Upper lobe of right lung (tissue), 1 donor: ENCODE measurements at regions not wholly inside any gene's neighbourhood (a gene's known extent, or its start where the extent isn't known, plus 50 kb on each side); places are given as distances from the start of the nearest gene placed in this dataset.

Experiments used
- ATAC-seq: fragments of 200-7000 bp; cut with Tn5 transposase; one replicate; pipeline ENCODE4 v1.9.1; 2020; ENCODE audit warnings: mild to moderate bottlenecking, moderate library complexity
- DNase-seq: peaks from one replicate; pipeline ENCODE4 v3.0.0-alpha.2; 2020
- H3K27ac ChIP-seq: fragments of 200-600 bp; one replicate; pipeline ENCODE4 v1.8.0; 2022
- H3K27me3 ChIP-seq: fragments of 200-600 bp; one replicate; pipeline ENCODE4 v1.8.0; 2022; ENCODE audit warnings: mild to moderate bottlenecking
- H3K36me3 ChIP-seq: fragments of 200-600 bp; one replicate; pipeline ENCODE4 v1.8.0; 2022
- H3K4me1 ChIP-seq: fragments of 200-600 bp; one replicate; pipeline ENCODE4 v1.8.0; 2022
- H3K4me3 ChIP-seq: fragments of 200-600 bp; one replicate; pipeline ENCODE4 v1.8.0; 2022; ENCODE audit warnings: mild to moderate bottlenecking
- H3K9me3 ChIP-seq: fragments of 200-600 bp; one replicate; pipeline ENCODE4 v1.8.0; 2022
- intact Hi-C: fragments of 100-400 bp; cut with DNase I; formaldehyde crosslinking; loops from one replicate; pipeline ENCODE4 v1.11.0; 2022
- TF ChIP-seq, protein P1 (sequence below): fragments of 200-600 bp; IDR thresholded peaks from one replicate; pipeline ENCODE4 v1.8.0; 2022; ENCODE audit warnings: antibody characterized with exemption
- donor health status: DM: no; HTN: yes; CAD: no; lungs with severe emphysema.

DNA sequence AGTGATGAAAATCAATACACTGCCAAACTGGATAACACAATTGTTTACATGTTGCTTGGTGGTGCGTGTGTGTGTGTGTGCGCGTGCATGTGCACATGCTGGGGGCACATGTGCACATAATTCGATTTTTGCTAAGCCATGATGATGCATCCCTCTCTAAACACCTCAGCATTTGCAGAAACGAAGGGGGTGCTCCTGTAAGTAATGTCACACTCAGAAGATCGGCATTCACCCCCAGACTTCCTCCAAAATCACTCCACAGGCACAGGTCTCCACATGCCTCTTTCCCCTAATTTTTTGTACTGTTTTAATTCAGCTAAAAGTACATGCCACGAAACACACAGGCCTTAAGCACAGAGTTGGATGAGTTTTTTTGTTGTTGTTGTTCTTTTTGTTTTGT lies 341.5 kb downstream of the SHANK2 start:
- Histone ChIP-seq H3K9me3 (no peaks in the 10 kb centered on the region), H3K36me3 (no peaks in the 10 kb centered on the region), H3K27ac (no peak overlapping the region), H3K4me3 (no peak overlapping the region), H3K27me3 (no peaks in the 10 kb centered on the region), H3K4me1 (no peaks in the 10 kb centered on the region)
- ATAC-seq (no peak), DNase-seq (peak; percentile 22)
- TF ChIP-seq, protein P1, sequence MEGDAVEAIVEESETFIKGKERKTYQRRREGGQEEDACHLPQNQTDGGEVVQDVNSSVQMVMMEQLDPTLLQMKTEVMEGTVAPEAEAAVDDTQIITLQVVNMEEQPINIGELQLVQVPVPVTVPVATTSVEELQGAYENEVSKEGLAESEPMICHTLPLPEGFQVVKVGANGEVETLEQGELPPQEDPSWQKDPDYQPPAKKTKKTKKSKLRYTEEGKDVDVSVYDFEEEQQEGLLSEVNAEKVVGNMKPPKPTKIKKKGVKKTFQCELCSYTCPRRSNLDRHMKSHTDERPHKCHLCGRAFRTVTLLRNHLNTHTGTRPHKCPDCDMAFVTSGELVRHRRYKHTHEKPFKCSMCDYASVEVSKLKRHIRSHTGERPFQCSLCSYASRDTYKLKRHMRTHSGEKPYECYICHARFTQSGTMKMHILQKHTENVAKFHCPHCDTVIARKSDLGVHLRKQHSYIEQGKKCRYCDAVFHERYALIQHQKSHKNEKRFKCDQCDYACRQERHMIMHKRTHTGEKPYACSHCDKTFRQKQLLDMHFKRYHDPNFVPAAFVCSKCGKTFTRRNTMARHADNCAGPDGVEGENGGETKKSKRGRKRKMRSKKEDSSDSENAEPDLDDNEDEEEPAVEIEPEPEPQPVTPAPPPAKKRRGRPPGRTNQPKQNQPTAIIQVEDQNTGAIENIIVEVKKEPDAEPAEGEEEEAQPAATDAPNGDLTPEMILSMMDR = no peak
- intact Hi-C loops = no loop called here

DNA sequence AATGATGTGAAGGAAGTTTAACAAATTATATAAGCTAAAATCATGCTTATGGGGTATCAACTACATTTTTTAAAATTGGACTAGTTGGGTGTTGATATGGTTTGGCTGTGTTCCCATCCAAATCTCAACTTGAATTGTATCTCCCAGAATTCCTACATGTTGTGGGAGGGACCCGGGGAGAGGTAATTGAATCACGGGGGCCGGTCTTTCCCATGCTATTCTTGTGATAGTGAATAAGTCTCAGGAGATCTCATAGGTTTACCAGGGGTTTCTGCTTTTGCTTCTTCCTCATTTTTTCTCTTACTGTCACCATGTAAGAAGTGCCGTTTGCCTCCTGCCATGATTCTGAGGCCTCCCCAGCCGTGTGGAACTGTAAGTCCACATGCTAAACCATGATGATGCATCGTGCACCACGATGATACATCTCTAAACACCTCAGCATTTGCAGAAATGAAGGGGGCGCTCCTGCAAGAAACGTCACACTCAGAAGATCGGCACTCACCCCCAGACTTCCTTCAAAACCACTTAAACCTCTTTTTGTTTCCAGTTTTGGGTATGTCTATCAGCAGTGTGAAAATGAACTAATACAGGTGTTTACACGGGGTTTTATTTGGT lies 340.0 kb downstream of the SHANK2 start:
- Histone ChIP-seq H3K36me3 (no peaks in the 10 kb centered on the region), H3K4me3 (no peak overlapping the region), H3K9me3 (no peaks in the 10 kb centered on the region), H3K27ac (no peak overlapping the region), H3K4me1 (no peaks in the 10 kb centered on the region), H3K27me3 (no peaks in the 10 kb centered on the region)
- no peak for ATAC-seq
- intact Hi-C loops = no loop called here
- peak; percentile 1 for DNase-seq
- TF ChIP-seq, protein P1 = no peak

DNA sequence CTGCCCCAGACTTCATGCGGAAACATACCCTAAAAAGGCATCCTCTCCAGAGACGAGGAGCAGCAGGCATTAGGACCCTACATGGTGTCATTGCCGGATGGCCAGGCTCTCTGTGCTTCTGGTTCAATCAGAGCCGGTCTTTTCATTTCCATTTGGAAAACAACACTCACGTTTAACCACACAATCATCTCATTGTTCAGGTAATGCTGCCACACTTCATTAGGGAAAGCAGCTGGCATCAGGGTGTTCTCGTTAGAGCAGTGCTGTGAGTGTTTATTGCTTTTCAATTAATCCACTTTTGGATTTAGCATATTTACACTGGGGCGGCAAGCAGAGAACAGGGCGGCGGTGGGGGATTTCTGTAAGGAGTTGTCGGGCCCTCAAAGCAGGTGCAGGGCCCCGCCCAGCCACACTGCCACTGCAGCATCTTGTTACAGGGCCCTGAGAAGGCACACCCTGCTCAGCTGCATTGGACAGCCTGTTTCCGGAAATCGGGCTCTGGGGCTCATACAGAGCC lies 338.6 kb downstream of the SHANK2 start:
- TF ChIP-seq, protein P1 = no peak
- ATAC-seq = peak; percentile 85
- no peaks in the 10 kb centered on the region for H3K36me3 ChIP-seq
- peak; percentile 68 for DNase-seq
- H3K27ac ChIP-seq = no peak overlapping the region
- intact Hi-C loops = no loop called here
- no peaks in the 10 kb centered on the region for H3K27me3 ChIP-seq
- H3K4me3 ChIP-seq = no peak overlapping the region
- no peaks in the 10 kb centered on the region for H3K9me3 ChIP-seq
- H3K4me1 ChIP-seq = no peaks in the 10 kb centered on the region

DNA sequence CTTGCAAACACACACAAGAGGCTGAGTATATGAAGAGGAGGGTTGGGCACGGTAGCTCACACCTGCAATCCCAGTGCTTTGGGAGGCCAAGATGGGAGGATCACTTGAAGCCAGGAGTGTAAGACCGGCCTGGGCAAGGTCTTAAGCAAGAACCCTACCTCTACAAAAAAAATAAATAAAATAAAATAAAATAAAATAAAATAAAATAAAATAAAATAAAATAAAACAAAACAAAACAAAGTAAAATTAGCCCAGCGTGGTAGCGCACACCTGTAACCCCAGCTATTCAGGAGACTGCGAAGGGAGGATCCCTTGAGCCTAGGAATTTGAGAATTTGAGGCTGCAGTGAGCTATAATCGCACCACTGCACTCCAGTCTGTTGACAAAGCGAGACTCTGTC lies 337.9 kb downstream of the SHANK2 start:
- intact Hi-C loops = no loop called here
- no peaks in the 10 kb centered on the region for H3K27me3 ChIP-seq
- H3K27ac ChIP-seq = no peak overlapping the region
- DNase-seq = no peak
- ATAC-seq = no peak
- no peak overlapping the region for H3K4me3 ChIP-seq
- H3K4me1 ChIP-seq = no peaks in the 10 kb centered on the region
- no peaks in the 10 kb centered on the region for H3K9me3 ChIP-seq
- TF ChIP-seq, protein P1 = no peak
- H3K36me3 ChIP-seq = no peaks in the 10 kb centered on the region

DNA sequence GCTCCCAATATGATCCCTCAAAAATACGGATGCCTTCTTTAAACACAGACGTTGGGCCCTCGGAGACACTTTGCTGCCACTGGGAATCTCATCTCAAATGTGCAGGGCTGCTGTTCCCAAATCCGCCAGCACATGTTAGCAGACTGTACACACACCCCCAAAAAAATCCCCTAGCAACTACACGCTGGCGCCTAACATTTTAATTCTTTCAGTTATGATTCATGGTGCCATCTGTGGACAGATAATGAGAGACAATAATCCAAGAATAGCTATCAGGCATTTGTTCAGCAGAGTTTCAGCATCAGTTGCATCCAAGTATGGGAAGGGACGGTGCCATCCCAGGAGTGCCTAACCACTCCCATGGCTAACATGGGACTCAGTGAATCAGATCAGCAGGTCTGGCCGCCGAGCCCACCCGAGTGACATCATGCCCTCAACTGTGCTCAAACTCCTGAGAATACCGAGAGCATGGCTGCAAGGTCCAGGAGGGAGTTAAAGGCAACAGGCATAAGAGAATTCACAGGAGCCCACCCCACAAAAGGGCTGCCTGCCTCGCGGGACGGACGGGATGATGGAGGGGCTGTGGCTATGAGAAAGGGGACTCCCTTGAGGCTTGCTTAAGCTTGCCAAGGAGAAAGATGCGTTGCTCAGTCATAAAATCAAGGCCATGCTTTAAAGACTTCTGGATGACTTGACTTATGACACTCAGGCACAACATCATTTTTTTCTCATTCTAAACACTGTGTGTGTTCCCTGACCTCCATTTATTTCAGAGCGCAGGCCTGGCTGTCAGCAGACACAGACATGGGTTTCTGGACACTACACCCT lies 337.0 kb downstream of the SHANK2 start:
- ATAC-seq = no peak
- Histone ChIP-seq H3K27ac (no peak overlapping the region), H3K9me3 (no peaks in the 10 kb centered on the region), H3K27me3 (no peaks in the 10 kb centered on the region), H3K36me3 (no peaks in the 10 kb centered on the region), H3K4me3 (no peak overlapping the region), H3K4me1 (no peaks in the 10 kb centered on the region)
- TF ChIP-seq, protein P1 = no peak
- intact Hi-C loops = no loop called here
- DNase-seq = peak; percentile 22
